ENCODE measurements at regions not wholly inside any gene's neighbourhood (a gene's known extent, or its start where the extent isn't known, plus 50 kb on each side); places are given as distances from the start of the nearest gene placed in this dataset.

DNA sequence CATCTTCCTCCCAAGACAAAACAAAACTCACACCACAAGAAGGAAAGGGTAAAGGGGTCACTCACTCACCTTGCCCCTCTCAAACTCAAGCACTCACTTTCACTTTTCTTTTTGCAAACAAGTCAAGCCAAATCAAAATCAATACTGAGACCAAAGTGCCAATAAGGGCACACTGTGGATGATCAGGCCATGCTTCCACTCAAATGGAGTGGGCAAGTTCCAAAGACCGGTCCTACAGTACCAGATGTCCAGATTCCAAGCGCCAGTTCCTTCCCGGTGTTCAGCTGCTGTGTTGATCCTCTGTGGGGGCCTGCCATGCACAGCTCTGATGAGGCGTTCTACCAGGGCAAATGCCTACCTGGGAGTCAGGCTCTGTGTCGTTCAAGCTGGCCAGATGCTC, 162.6 kb upstream of the GRIK2 start:
- Histone ChIP-seq H3K79me2 (ENCODE audit: insufficient read depth, low read length) (no peaks in the 10 kb centered on the region), H3K4me1 (ENCODE audit: insufficient read depth, low read length) (no peaks in the 10 kb centered on the region), H4K20me1 (ENCODE audit: insufficient read depth, low read length) (no peaks in the 10 kb centered on the region), H3K27ac (ENCODE audit: low read depth, low read length) (no peak overlapping the region), H2AFZ (ENCODE audit: low read length) (no peak overlapping the region), H3K36me3 (ENCODE audit: insufficient read depth, low read length) (no peaks in the 10 kb centered on the region), H3K4me3 (ENCODE audit: insufficient read depth, low read length) (no peak overlapping the region), H3K27me3 (ENCODE audit: insufficient read depth, low read length) (no peaks in the 10 kb centered on the region), H3K9me3 (ENCODE audit: low read depth, low read length) (no peaks in the 10 kb centered on the region), H3K4me2 (ENCODE audit: insufficient read depth, low read length) (no peak overlapping the region)
- no peak for DNase-seq (ENCODE audit: insufficient read length, low spot score, missing footprints)
- TF ChIP-seq, protein P1, sequence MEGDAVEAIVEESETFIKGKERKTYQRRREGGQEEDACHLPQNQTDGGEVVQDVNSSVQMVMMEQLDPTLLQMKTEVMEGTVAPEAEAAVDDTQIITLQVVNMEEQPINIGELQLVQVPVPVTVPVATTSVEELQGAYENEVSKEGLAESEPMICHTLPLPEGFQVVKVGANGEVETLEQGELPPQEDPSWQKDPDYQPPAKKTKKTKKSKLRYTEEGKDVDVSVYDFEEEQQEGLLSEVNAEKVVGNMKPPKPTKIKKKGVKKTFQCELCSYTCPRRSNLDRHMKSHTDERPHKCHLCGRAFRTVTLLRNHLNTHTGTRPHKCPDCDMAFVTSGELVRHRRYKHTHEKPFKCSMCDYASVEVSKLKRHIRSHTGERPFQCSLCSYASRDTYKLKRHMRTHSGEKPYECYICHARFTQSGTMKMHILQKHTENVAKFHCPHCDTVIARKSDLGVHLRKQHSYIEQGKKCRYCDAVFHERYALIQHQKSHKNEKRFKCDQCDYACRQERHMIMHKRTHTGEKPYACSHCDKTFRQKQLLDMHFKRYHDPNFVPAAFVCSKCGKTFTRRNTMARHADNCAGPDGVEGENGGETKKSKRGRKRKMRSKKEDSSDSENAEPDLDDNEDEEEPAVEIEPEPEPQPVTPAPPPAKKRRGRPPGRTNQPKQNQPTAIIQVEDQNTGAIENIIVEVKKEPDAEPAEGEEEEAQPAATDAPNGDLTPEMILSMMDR (IDR thresholded peaks at IDR 0.05; ENCODE audit: extremely low read depth, low read depth, low read length) = no peak

DNA sequence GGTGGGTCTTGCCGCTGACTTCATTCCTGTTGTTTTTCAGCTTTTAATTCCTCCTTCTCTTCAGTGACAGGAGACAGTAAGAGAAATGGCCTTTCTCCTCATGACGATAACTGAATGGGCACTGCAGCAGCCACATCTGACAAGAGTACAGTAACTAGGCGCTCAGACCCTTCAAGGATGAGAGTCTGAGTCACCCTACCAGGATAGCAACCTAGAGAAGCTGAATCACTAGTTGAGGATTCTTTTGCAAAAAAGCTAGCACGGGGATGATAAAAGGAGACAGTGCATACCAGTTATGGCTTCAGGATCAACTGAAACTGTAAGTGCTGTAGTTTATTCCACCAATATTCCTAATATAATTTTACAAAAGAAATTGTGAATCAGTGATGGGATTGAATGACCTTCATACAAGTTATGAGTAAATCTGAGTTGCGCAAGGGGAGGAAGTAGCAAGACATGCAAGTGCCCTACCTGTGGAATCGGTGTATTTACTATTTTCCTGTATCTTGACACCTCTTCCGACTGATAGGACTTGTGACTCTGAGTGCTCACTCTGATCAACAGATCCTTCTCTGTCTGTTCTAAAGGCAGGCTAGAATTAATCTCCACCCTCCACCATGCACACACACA, 161.8 kb upstream of the GRIK2 start:
- Histone ChIP-seq H3K4me2 (ENCODE audit: insufficient read depth, low read length) (no peak overlapping the region), H3K27me3 (ENCODE audit: insufficient read depth, low read length) (no peaks in the 10 kb centered on the region), H3K4me3 (ENCODE audit: insufficient read depth, low read length) (no peak overlapping the region), H3K36me3 (ENCODE audit: insufficient read depth, low read length) (no peaks in the 10 kb centered on the region), H3K4me1 (ENCODE audit: insufficient read depth, low read length) (no peaks in the 10 kb centered on the region), H3K9me3 (ENCODE audit: low read depth, low read length) (no peaks in the 10 kb centered on the region), H3K79me2 (ENCODE audit: insufficient read depth, low read length) (no peaks in the 10 kb centered on the region), H3K27ac (ENCODE audit: low read depth, low read length) (no peak overlapping the region), H2AFZ (ENCODE audit: low read length) (no peak overlapping the region), H4K20me1 (ENCODE audit: insufficient read depth, low read length) (no peaks in the 10 kb centered on the region)
- no peak for DNase-seq (ENCODE audit: insufficient read length, low spot score, missing footprints)
- TF ChIP-seq, protein P1 (IDR thresholded peaks at IDR 0.05; ENCODE audit: extremely low read depth, low read depth, low read length) = no peak

DNA sequence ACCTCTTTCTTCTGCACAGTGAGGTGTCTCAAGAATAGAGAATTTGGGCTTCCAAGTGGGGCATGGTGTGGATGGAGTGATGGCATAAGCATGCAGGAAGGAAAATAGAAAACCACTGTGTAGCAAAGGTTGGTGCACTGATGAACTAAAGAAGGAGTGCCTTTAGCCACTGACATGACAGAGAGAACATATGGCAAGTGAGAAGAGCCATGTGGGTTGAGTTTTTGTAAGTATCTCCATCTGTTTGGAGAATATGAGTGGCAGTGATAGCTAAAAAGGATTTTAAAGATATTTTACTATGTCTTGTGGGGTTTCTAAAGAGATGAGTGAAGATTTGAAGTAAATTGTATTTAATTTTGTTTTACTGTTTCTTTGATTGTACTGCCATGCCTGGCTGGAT, 160.5 kb upstream of the GRIK2 start:
- Histone ChIP-seq H3K4me3 (ENCODE audit: insufficient read depth, low read length) (no peak overlapping the region), H4K20me1 (ENCODE audit: insufficient read depth, low read length) (no peaks in the 10 kb centered on the region), H3K27me3 (ENCODE audit: insufficient read depth, low read length) (no peaks in the 10 kb centered on the region), H3K27ac (ENCODE audit: low read depth, low read length) (no peak overlapping the region), H2AFZ (ENCODE audit: low read length) (no peak overlapping the region), H3K4me1 (ENCODE audit: insufficient read depth, low read length) (no peaks in the 10 kb centered on the region), H3K4me2 (ENCODE audit: insufficient read depth, low read length) (no peak overlapping the region), H3K9me3 (ENCODE audit: low read depth, low read length) (no peaks in the 10 kb centered on the region), H3K36me3 (ENCODE audit: insufficient read depth, low read length) (no peaks in the 10 kb centered on the region), H3K79me2 (ENCODE audit: insufficient read depth, low read length) (no peaks in the 10 kb centered on the region)
- no peak for DNase-seq (ENCODE audit: insufficient read length, low spot score, missing footprints)
- TF ChIP-seq, protein P1 (IDR thresholded peaks at IDR 0.05; ENCODE audit: extremely low read depth, low read depth, low read length) = no peak

DNA sequence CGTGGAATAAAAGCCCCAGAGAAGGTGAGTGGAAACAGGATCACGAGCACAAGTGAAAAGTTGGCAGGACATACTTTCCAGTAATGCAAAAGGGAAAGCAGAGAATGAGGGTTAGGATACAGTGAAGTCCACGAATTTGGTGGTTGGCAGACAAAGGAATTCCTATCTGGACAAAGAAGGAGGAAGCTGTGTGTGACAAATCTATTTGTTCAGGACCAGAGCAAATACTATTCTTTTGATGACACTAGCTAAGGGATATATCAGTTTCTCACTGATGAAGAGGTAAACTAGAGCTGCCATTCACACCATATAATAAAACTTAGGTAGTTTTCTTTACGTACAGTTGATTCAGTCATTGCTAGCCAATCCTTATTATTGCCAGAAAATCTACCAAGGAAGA, 156.8 kb upstream of the GRIK2 start:
- H3K4me3 ChIP-seq (ENCODE audit: insufficient read depth, low read length) = no peak overlapping the region
- no peaks in the 10 kb centered on the region for H3K4me1 ChIP-seq (ENCODE audit: insufficient read depth, low read length)
- H3K9me3 ChIP-seq (ENCODE audit: low read depth, low read length) = no peaks in the 10 kb centered on the region
- H3K36me3 ChIP-seq (ENCODE audit: insufficient read depth, low read length) = no peaks in the 10 kb centered on the region
- no peak overlapping the region for H3K27ac ChIP-seq (ENCODE audit: low read depth, low read length)
- DNase-seq (ENCODE audit: insufficient read length, low spot score, missing footprints) = no peak
- H3K27me3 ChIP-seq (ENCODE audit: insufficient read depth, low read length) = no peaks in the 10 kb centered on the region
- TF ChIP-seq, protein P1 (IDR thresholded peaks at IDR 0.05; ENCODE audit: extremely low read depth, low read depth, low read length) = no peak
- no peak overlapping the region for H2AFZ ChIP-seq (ENCODE audit: low read length)
- H4K20me1 ChIP-seq (ENCODE audit: insufficient read depth, low read length) = no peaks in the 10 kb centered on the region
- H3K4me2 ChIP-seq (ENCODE audit: insufficient read depth, low read length) = no peak overlapping the region
- no peaks in the 10 kb centered on the region for H3K79me2 ChIP-seq (ENCODE audit: insufficient read depth, low read length)
